Stimulated activated CD4-positive, alpha-beta T cell treated with anti-CD3 and anti-CD28 coated beads, Interleukin-4, amount 100 ng/mL, for 24 hours (primary cell): ENCODE measurements at regions not wholly inside any gene's neighbourhood (a gene's known extent, or its start where the extent isn't known, plus 50 kb on each side); places are given as distances from the start of the nearest gene placed in this dataset.
"Not testable (repeated sequence)": the region's sequence is repeated elsewhere in the genome, so short reads cannot be mapped to it uniquely, and the experiment has no call there.

Source experiments
- DNase-seq: peaks from one replicate; pipeline ENCODE4 v3.0.0-alpha.2; 2020

DNA sequence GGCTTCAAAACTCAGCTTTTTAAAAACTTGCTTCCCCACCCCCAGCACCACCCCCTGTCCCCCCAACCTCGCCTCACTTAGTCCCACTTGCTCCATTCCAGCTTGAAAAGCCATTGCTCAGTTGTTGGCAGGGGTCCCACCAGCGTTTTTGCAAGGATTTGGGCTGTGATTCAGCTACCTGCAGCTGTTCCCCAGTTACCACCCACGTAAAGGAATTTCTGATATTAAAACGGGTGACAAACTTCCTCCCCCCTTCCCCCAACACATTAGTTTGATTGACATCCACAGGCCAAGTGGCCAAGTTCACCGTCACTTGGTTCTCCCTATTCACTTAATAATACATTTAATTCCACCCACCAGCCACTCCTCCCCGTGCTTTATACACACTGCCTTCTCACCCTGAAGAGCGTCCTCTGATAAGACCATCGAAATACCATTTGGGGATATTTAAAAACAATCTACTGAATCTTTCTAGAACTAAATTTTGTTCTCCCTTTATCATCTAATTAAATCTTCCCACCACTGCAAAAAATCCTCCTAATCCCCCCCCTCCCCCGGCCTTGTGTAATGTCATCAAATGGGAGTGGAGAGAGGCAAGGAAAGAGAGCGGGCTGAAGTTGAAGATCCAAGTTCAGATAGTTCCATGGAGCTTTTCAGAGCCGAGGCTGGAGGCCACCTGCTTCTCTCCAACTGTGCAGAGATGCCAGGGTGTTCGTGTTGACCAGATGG is 55.1 kb downstream of the SOX9 start:
- no peak for DNase-seq

DNA sequence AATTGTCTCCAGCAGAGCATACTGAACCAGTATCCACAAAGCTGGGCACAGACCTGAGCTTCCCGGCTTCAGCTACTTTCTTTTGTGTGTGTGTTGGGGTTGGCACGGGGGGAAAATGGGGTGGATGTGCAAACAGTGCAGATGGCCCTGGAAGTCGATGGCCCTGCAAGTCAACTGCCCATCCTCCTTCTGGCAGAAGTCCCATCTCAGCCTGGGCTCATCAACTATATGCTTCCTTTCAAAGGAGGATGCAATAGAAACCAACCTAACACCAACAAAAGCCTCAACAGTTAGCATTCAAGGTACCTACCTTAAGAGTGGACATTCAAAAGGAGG is 55.7 kb downstream of the SOX9 start:
- no peak for DNase-seq

GRCh38 chr17:72176951-72177660 is 56.3 kb downstream of the SOX9 start:
- no peak for DNase-seq

DNA sequence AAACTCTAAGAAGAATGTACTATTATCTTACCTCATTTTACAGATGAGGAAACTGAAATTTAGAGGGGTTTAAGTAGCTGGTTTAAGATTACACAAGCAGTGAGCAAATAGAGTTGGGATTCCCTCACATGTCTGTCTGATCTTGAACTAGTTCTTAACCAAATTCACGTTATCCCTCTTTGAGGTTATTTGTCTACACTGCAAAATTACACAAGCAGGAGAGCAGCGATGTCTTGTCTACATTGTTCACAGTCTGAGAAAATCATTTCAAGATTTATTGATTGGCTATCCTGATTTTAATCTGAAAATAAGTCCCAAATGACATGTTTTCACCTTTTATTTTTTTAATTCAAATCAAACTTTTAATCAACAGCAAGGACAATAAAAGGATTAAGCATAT is 56.9 kb downstream of the SOX9 start:
- no peak for DNase-seq

DNA sequence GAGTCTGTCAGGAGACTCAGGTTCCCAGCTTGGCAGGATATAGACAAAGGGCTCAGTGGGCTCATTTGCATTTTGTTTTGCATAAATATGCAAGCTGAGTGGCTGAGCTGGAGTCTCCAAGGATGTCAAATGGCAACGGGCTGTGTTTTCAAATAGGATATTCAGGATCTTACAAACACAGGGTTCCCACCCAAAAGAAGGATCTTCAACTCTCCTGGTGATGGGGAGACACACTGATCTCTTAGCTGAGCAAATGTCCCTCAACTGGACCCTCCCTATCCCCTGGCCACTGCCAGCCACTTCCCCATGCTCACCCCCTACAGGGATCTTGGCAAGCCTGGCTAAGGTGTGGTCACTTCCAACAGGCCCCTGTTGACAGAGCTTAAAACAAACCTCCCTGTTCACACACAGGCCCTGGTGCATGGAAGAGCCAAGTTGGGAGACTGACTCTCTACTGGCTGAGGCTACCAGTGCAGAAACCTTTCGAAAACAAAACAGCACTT is 61.6 kb downstream of the SOX9 start:
- no peak for DNase-seq

- DNase-seq = no peak
Measured at GRCh38 chr17:72183194-72183685, 62.4 kb downstream of the SOX9 start.

DNA sequence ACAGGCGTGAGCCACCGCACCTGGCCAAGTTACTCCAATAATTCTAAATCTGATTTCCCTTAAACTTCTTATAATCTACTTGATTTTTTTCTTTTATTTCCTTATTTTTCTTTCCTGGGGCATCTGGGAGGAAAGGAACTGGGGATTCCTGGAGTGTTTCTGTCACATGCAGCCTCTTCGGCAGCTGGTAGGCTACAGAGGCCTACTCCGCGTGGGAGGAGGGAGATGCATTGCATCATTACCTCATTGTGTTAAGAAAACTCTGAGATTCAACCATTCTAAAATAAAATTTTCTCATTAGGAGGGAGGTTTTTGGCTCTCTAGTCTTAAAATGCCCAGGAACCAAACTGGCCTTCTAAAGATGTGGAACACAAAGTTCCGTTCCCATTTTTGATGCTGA is 64.0 kb downstream of the SOX9 start:
- DNase-seq = no peak

DNA sequence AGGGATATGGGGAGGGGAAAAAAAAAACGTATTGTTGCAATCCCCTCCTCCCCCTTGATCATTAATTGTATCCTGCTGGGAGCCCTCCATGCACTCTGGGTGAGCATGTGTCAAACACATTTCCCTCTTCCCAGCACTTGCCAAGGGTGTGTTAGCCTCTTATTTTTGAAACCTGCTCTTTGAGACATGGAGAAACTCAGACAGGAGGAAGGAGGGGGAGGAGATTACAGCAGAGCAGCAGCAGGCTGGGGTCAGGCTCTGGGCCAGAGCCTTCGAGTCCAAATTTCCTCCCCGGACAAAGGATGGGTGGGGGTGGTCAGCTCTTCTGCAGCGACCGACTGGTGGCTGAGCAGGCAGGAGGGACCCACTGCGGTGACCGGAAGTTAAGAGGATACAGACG is 64.7 kb downstream of the SOX9 start:
- DNase-seq = no peak

- no peak for DNase-seq
Measured at GRCh38 chr17:72187556-72187955, 66.7 kb downstream of the SOX9 start.

GRCh38 chr17:72188801-72189200 is 68.0 kb downstream of the SOX9 start:
- no peak for DNase-seq

- no peak for DNase-seq
Measured at GRCh38 chr17:72189768-72190593, 69.2 kb downstream of the SOX9 start.

DNA sequence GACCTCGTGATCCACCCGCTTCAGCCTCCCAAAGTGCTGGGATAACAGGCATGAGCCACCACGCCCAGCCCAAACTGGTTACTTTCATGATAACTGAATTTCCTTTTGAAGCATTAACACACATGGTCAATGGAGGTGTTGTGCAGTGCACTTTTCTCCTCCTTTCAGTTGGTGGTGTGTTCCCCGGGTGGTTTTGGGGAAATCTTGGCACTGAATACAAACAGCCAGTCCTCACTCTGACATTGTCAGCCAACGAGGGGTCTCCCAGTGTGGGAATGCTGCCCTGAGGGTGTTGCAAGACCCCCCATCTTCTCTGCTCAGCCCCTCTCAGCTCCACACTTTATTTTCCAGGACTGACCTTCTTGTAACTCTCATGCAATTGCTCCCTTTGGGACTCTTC is 70.5 kb downstream of the SOX9 start:
- no peak for DNase-seq

GRCh38 chr17:72191921-72192799 is 71.3 kb downstream of the SOX9 start:
- no peak for DNase-seq

GRCh38 chr17:72192800-72193192 is 72.0 kb downstream of the SOX9 start:
- DNase-seq = no peak

- DNase-seq = no peak
Measured at GRCh38 chr17:72193391-72194106, 72.7 kb downstream of the SOX9 start.

DNA sequence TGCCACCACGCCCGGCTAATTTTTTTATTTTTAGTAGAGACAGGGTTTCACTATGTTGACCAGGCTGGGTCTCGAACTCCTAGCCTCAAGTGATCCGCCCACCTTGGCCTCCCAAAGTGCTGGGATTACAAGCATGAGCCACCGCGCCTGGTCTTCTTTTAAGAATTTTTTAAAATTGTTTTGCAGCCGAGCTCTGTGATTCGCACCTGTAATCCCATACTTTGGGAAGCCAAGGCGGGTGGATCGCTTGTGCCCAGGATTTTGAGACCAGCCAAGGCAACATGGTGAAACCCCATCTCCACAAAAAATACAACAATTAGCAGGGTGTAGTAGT is 73.3 kb downstream of the SOX9 start:
- not testable (repeated sequence) for DNase-seq

- no peak for DNase-seq
Measured at GRCh38 chr17:72199256-72199655, 78.4 kb downstream of the SOX9 start.

DNA sequence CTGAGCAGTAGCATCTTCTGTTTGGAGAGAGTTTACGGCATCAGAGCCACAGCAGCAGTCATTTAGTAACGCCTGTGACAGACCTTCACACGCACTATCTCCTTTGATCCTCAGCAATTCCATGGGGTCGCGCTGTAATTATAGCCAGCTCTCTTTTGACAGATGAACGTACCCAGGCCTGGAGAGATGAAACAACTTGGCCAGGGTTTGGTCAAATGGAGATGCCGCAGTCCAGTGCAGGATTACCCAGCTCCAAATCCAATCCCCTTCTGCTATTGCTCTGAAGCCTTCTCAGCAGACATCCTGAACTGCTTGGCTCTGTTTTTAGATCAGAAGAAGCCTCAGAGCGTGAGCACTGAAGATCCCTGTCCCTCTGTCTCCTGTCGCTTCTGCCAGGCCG is 83.9 kb downstream of the SOX9 start:
- no peak for DNase-seq

GRCh38 chr17:72205357-72205756 is 84.5 kb downstream of the SOX9 start:
- no peak for DNase-seq

- no peak for DNase-seq
Measured at GRCh38 chr17:72205822-72206221, 85.0 kb downstream of the SOX9 start.

DNA sequence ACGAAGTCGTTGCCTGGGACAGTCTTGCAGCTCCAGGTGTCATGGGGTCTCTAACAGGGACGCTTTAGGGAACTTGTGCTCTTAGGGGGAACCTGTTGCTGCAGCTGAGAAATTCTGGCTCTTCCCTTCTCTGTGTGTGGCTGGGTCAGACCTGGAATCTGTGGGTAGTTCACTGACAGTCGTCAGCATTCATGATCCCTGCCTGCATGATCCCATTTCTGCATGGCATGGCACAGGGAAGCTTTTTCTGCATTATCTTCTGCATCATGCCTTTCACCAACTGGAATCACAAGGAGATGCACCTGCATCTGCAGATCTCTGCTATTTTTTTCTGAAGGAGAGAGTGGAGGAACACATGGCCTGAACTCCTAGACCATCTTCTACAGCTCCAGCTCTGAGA is 85.6 kb downstream of the SOX9 start:
- no peak for DNase-seq

DNA sequence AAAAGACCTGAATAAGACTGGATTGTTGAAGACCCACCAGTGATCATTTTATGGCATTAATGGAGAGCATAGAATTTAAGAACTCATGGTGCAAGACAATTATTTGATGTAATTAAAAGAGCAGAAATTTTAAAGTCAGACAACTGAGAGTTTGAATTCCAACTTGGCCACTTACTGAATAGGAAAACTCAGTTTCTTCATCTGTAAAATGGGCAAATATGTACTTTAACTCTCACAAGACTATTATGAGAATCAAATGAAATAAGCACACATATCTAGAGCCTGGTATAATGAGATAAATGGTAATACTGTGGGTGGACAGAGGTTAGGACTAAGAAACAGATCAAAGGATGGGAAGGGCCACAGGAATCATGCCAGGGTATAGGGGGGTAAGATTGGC is 88.0 kb downstream of the SOX9 start:
- DNase-seq = no peak
